Activated T-cell treated with anti-CD3 and anti-CD28 coated beads for 24 hours (primary cell): ENCODE measurements at regions not wholly inside any gene's neighbourhood (a gene's known extent, or its start where the extent isn't known, plus 50 kb on each side); places are given as distances from the start of the nearest gene placed in this dataset.

Experiments
- DNase-seq: peaks from one replicate; pipeline ENCODE4 v3.0.0-alpha.2; 2020; ENCODE audit warnings: low read depth

DNA sequence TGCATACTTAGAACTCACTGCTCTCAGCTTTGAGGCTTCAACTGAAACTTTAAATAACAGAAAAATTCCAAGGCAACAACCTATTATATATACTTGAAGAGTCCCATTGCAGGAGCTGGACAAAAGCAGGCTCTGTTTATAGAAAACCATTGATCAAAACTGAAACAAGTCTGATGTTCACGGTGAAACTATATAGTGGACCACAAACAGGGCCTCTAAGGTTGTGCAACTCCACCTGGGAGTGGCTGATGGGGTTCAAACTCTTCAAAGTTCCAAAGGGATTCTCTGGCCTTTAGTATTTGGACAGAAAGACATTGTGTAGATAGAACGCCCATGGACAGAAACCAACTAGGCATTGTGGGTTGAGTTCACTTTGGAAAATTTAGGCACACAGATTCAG is 140.3 kb downstream of the ZC3H11B start:
- DNase-seq = no peak

DNA sequence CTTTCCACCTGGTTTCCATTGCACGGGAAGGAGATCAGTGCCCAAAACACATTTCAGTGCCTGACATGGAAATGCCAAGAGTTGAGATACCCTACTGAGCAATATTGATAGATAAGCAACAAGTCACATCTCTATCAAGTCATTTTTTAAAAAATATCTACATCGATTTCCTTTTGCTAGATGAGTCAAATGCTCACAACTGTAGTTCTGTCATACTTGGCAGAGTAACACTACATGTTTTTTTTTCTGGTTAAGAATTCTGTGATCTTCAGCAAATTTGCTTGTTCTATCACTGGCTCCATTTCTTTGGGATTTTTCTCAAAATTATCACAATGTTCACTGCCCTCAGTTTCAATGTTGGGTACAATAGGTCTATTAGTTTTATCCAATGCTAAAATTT is 145.4 kb downstream of the ZC3H11B start:
- DNase-seq = no peak

DNA sequence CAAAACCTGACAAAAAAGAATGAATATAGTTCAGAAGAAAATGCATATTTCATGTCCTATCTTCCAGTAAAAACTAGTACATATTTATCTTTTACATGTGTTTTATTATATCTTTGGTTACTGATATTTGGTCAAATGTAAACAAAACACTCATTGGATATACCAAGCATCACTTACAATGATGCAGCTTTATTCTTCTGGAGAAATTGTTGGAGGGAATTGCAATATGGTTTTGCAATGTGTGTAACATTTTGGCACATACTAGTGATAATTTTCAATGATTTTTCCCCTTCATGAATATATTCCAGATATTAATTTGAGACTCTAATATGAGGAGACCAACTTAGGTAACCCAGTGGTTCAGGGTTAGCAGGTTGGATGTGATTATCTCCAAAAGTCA is 146.1 kb downstream of the ZC3H11B start:
- no peak for DNase-seq

DNA sequence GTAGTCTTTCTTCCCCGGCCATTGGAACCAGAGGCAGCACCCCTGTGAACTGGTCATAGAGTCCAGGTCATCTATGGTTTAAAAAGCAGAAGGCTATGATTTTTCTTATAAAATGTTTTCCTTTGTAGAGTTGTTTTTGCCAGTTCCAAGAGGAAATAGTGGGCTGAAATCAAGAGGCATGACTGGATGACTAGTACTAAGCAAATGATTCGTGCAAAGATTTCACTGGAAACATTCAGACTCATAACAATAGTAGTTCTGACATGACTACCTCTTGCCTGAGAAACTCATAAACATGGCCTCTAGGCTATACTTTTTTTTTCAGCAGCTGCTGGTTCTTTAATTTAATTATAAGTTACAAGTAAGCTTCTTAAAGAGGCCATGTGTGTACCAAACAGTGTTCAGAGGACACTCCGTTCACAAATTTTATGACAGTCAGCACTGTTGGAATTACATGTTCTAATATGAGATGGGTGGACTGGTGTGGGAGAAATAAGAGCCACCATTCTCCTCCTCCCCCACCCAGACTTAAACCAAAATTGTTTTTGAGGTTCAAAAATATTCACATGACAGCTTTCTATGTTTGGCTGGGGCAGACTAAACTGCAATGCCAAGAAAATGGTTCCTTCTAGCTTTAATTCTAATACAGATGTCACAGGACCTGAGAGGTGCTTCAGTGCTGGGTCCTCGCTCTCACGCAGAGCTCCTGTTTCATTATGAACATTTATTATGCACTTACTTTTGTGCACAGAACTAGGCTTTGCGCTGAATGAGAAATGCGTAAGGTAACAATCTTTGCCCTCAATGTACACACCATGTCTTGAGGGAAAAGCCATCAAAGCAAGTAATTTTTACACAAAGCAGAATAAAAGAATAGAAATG is 147.5 kb downstream of the ZC3H11B start:
- no peak for DNase-seq

DNA sequence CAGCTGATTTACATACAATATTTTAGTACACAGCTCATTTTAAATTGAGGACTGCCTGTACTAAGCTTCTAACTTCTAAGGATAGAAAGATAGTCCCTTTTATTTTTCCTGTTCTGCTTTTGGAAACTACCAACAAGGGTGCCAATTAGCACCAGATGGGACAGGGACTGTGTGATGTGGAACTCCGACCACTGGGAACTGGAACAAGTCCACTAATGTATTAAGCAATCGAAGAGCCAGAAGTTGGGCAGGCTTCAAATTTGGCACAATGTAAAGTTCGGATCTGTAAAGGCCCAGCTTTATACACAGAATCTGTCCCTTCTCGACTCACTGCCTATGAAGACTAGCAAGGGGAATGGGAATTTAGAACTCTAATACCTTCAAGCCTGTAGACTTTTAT is 149.3 kb downstream of the ZC3H11B start:
- no peak for DNase-seq

DNA sequence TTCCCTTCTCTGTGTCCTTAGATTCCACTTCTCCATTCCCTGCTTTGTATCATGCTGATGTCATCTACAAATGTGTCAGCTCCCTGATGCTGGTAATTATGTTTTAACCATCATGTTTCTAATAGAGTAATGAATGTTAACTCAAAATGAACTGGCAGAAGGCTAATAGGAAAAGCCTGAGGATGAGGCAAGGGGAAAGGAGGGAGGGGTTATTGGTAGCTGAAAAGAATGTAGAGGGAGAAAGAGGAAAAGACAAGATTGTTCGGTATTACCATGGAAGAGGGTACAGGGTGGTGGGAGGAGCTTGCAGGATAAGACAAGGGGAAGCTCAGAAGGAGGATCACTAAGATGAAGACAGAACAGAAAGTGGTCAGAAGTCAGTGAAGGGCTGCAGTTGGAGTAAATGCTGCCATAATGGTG is 150.9 kb downstream of the ZC3H11B start:
- no peak for DNase-seq

DNA sequence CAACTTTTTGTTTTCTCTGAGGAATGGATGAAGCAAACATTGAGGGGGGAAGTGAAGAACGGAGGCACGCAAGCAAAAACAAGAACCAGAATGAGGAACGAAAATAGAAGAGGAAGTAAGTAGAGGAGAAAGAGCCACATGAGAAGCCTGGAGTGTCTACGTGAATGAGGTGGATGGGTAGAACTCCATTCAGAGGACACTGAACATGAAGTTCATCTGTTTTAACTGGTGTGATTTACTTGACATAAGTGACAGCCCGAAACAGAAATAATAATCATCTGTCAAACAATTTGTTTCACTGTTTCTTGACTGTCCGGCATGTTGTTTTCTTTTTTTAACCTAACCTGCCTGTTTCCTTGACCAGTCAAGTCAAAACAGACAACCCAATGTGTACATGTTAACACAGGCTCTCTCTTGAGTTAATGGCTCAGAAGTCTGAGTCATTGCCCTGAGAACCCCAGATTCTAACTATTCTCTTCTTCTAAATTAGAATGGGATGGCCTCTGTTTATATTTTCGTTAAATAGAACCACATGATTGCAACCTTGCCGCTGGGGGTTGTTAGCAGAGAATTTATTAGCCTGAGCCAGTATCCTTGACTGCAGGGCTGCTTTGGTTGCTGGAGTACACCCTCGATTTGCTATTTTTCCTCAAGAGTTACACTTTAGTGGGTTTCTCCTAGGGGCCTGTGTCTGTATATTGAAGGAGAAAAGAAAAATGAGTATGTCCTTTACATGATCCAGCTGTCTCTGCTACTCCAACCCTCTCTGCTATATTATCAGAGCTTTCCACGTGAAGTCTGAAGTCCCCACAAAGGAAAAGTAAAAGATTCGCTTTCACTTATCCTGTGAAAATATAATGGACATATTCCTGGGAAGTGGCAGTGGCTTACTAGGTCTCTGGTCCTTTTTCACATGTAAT is 151.7 kb downstream of the ZC3H11B start:
- no peak for DNase-seq

DNA sequence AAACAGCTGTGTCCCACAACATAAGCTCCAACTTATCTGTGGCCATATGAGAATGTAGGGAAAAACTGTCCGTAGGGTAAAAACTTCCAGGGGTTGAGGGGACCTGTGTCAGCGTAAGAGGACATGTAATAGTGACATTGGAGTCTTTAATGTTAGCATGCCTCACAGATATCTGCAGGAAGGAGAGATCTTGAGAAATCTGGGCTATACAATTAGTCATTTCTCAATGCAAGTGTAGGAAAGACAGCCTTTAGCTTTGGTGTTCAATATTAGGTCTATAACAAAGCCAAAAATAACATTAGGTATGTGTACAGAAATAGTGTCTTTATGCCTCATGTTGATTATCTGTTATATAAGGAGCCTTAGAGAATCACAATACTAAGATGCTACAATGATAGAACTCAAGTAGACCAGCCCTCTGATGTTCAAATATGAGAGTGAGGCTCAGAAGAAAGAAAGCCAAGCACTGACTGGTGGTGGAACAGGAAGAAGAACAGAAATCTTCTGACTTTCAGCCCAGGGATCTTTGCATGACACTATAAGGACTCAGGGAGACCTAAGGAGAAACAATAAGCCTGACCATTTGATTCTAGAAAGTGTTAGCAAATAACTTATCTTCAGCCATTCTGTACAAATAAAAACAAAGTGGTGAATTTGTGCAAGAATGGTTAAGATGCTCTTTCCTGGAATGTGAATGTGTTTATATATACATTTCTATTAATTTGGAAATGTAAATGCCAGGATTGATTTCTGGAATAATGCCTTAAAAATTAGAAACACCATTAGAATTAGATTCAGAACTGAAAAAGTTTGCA is 152.6 kb downstream of the ZC3H11B start:
- no peak for DNase-seq

DNA sequence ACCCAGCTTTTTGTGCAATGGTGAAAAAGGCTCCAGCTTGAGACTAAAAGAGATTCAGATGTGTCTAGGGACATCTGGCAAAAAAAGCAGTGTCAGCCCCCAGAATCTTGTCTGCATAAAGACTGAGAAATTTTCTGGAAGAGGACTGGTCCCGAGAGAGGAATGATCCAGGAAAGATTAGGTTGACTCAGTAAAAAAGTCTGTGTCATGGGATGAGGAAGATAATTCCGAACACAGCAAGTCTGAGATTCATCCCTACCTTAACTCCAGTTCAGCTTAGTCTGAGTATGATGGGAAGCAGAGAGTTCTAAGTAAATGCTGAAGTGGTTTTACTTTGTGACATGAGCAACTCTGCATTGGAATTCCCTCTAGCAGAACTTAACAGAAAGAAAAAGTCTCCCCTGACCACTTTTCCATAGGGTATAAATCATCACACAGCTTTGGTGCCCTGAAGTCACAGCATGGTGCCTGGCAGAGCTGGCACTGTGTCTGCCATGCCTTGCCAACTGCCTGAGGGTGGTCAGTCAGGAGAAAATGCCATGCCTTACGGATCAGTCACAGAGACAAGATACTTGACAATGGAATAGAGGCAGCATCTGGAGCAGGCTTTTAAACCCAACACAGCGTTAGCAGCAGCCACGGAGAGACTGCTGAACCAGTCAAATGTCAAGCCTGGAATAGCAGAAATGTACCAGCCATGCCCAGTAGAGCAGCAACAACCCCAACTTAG is 153.4 kb downstream of the ZC3H11B start:
- DNase-seq = no peak

DNA sequence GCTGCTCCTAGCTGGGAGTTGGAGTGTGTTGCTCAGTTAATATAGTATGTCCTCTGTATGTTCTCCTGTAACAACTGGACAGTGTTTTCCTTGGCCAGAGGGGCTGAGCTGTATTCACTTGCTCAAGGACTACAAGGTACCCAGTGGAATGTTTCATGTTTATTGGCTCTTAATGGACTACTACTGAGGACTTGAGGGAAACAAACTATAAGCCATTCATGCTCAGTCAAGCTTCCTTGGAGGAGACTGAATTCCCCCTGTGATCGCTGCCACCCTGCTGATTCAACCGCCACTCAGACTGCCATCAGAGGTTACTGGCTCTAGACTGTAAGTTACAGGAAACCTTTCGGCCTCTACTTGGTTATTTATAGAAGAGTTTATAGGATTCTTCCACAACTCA is 166.6 kb downstream of the ZC3H11B start:
- no peak for DNase-seq

DNA sequence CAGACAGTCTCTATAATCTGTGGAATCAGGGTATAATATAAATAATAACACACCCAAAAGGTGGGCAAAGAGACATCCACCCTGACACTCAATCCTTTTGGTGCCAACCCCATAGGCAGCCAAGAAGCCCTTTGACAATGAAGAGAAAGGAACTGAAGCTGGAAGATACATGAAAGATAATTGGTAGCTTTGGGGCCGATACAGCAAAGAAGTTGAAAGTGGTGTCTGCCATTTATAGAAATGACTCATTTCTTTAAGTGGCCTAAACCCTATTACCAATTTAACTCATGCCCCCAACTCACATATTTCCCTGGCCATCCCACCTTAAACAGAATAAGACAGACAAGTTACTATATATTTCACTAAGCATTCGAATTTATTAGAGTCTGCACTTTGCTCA is 167.0 kb downstream of the ZC3H11B start:
- DNase-seq = no peak

DNA sequence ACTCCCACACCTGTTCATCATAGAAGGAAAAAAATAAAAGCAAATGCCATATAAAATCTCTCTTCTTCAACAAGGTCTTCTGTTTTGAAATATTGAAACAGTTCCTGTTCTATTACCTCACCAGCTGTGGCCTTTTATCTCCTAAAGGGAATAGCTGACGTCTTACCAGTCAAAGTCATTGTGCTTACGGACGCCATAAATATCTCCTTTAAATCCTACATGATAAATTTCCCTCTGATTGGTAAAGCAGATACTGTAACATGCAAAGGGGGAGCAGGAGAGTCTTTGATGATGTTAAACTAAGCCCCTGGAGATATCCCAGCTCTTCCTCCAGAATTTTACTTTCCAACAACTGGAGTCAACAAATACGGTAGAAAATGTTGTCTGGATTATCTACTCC is 168.4 kb downstream of the ZC3H11B start:
- DNase-seq = no peak

DNA sequence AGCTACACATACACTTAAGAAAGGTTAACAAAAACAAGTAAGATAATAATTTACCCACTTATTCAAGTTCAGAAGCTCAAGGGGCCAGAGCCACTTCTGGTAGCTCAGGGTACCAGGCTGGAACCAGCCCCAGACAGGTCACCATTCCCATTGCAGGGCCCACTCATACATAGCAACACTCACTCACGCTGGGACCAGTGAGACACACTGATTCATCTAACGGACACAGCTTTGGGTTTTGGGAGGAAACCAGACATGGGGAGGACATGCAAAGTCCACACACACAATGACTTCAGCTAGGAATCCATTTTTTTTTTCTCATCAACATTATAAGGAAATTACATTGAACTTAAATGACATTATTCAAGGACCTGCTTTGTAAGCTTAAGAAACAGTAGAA is 169.1 kb downstream of the ZC3H11B start:
- no peak for DNase-seq

DNA sequence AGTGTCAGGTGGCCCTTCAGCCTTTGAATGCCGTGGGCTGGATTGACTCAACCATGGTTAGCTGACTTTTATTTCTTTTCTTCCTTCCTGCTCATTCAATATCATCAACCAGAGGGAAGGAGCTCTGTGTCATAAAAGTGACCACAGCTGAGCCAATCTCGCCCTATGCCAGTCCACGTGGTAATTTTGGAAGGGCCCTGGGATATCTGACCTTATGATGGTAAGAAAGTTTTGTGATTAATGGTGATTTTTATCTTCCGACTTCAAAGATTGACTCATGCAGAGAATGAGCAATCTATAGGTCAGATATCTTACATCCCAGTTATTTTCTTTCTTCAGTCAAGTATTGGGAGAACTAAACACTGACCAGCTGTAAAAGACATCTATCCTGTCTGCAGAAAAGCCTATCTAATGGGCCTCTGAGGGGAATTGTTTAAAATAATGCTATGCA is 170.3 kb downstream of the ZC3H11B start:
- no peak for DNase-seq

DNA sequence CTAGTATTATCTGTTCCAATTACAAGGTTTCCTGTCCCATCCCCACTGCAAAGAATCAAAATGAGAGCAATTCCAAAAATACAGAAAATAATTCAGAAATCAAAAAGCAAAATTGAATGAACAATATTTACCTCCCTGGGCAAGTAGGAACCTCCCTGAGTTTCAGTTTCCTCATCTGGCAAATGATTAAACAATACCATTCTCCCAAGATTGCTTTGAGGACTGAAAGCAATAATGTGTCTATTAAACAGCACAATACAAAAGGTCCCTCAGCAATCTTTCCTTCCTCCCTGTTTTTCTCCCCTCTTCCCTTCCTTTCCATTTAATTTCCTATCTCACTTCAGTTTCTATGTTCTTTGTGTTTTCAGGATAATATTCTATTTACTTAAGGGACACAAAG is 171.0 kb downstream of the ZC3H11B start:
- DNase-seq = no peak

DNA sequence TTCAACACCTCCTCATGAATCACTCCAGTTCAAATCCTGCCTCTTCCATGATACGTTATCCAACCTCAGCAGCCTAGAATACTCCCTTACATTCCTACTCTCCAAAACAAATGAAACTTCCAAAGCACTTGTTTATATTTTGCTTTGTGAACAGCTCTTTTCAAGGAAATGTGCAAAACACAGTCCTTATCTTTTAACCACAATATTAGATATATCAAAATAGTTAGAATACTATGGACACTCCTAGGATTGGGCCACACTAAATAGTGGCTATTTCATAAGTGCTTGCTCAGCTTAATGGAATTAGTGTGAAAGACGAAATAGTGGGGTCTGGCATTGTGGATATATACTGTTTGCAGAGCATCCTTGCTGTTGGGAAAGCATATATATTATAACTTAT is 173.5 kb downstream of the ZC3H11B start:
- DNase-seq = no peak

DNA sequence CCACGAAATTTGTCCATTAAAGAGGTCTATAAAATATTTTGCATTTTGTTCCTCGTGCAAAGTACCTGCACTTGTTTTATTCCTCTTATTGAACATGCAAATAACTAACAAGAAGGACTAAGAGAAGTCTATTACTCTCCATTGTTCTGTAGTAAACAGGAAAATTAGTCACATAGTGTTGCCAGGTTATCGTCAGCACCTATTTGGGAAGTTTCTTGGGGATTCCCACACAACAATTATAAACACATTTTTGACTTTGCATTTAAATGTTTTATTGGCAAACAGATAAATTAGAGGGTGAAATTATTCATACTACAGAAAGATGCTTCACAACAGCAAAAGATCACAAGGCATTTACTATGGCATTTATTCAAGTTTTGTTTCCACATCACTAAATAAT is 174.5 kb downstream of the ZC3H11B start:
- DNase-seq = no peak

DNA sequence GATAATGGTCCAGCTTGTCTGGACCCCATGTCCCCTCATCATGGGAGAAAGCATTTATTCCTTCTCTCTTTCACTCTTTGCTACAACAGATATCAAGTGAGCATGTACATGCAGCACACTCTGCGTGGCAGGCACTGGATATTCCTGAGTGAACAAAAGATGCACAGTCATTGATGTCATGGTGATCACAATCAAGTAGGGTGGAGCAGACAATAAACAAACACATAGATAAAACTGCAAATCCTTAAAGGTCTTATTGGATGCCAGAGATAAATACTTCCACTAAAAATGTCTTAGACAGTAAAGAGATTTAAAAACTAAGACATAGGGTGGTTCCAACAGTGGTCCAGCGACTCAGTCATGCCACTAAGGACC is 178.0 kb downstream of the ZC3H11B start:
- DNase-seq = no peak

DNA sequence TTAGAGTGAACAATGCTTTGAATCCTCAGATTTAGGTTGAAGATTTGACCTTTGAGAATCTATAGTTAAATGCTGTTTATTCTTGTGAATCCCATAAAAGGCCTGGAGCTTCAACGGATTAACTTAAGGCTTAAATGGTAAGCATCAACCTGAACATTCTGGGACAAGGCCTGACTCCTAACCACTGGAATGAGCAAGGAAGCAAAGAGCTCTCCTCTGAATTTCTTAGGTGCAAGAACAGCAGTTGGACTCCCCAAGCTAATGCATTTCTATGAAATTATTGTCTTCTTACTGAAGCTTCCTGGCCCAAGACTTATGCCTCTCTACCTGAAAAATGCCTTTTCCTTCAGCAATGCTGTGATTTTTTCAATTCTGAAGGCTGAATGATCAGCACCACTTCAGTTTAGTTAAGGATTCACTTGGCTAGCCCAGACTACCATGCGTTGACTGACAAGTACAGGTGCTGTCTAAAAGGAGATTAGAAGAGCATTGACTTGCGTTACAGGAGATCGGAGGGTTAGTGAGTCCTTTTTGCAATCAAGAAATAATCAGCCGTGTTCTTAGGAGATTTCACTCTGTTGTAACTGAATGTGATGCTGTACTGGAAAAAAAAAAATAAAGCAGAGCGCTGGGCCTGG is 178.5 kb downstream of the ZC3H11B start:
- no peak for DNase-seq

DNA sequence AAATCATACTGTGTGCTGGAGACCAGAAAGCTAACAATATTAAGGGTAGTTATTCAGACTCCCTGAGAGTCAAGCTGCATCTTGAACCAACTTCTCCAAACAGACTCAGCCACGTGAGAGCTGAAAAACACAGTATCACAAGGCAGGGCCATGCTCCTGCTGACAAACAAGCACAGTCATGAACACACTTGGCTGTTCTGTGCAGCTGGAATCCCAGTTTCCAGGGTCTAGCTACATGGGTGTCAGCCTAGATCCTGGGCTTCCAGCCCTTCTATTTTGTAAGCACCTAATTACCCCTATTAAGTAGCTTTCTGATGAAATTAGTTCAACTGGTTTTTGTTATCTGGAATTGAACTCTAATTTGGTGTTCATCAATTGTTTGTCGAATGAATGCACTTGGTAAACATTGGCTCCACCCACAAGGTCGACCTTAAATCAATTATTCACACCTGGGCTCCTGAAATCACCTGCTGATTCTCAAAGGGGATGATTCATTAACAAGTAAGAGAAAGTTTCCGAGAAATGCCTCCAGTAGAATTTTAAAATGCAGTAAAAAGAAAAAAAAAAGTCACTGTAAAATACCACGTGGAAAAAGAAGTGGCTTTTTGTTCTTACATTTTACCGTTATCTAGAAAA is 179.3 kb downstream of the ZC3H11B start:
- DNase-seq = no peak

DNA sequence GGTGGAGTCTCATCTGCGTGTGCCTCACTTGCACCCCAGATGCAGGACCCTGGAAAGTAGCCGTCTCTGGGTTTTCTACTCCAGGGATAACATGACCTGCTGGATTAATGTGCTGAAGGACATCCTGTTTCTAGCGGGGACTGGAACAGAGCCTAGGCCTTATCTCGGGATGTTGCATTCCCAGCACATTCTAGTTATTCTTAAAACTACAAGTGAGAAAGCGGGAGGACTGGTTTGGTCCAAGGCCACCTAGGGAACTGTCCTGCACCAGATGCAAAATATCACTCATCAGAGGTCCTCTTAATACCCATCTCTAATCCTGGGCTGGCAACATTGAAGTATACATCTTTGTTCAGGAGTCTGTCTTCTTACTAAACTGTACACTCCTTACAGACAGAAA is 179.9 kb downstream of the ZC3H11B start:
- DNase-seq = no peak
